ENCODE measurements at regions not wholly inside any gene's neighbourhood (a gene's known extent, or its start where the extent isn't known, plus 50 kb on each side); places are given as distances from the start of the nearest gene placed in this dataset.

- no peak for TF ChIP-seq CTCF (IDR thresholded peaks at IDR 0.05; ENCODE audit: low read depth, low read length)
- no peak for TF ChIP-seq POLR2A (IDR thresholded peaks at IDR 0.05; ENCODE audit: extremely low read depth, insufficient read length)
Measured at GRCh38 chr12:131547555-131547954, 163.3 kb upstream of the SFSWAP start.

Measured in NB4 (cell line).